ENCODE measurements at regions not wholly inside any gene's neighbourhood (a gene's known extent, or its start where the extent isn't known, plus 50 kb on each side); places are given as distances from the start of the nearest gene placed in this dataset.
A peak's percentile ranks its signal among the peaks of the same experiment; 100 is the strongest.

- ChIA-PET POLR2A (interaction anchor here (0.8 kb wide), 1 partner anchor 259 kb away, joined by 3 read pairs; no protein-coding TSS in a partner anchor), CTCF (interaction anchor here (1.3 to 1.5 kb wide), 4 partner anchors 8 to 326 kb away, joined by 5 to 11 read pairs (median 7); no protein-coding TSS in a partner anchor)
- Mint-ChIP-seq H3K36me3 (ENCODE audit: low read depth) (peaks cover 19% of the 10 kb centered on the region), H3K27ac (peak overlapping the region; percentile 95), H3K27me3 (ENCODE audit: low read depth) (no peaks in the 10 kb centered on the region), H3K9me3 (ENCODE audit: insufficient read depth) (peaks cover 12% of the 10 kb centered on the region), H3K4me1 (ENCODE audit: low read depth) (peaks cover 54% of the 10 kb centered on the region), H3K4me3 (no peak overlapping the region)
- no peak for DNase-seq
- ATAC-seq = no peak
Observed at GRCh38 chr5:87074072-87074471, 193.6 kb upstream of the RASA1 start.

- Mint-ChIP-seq H3K36me3 (ENCODE audit: low read depth) (peaks cover 23% of the 10 kb centered on the region), H3K27ac (peak overlapping the region; percentile 95), H3K9me3 (ENCODE audit: insufficient read depth) (peaks cover 12% of the 10 kb centered on the region), H3K4me1 (ENCODE audit: low read depth) (peaks cover 55% of the 10 kb centered on the region), H3K4me3 (peak overlapping the region; percentile 41), H3K27me3 (ENCODE audit: low read depth) (no peaks in the 10 kb centered on the region)
- CTCF ChIA-PET = interaction anchor here (0.9 to 1.5 kb wide), 9 partner anchors 9 to 325 kb away, joined by 3 to 11 read pairs (median 5); no protein-coding TSS in a partner anchor
- DNase-seq = peak; percentile 79
- peak; percentile 95 for ATAC-seq
- POLR2A ChIA-PET = interaction anchor here (0.7 to 1.4 kb wide), 6 partner anchors 11 to 258 kb away, joined by 3 to 5 read pairs (median 3); no protein-coding TSS in a partner anchor
Observed at GRCh38 chr5:87074934-87075541, 192.6 kb upstream of the RASA1 start.

GRCh38 chr5:87076411-87076810 is 191.3 kb upstream of the RASA1 start:
- Mint-ChIP-seq H3K4me3 (no peak overlapping the region), H3K4me1 (ENCODE audit: low read depth) (peaks cover 64% of the 10 kb centered on the region), H3K27me3 (ENCODE audit: low read depth) (no peaks in the 10 kb centered on the region), H3K27ac (no peak overlapping the region), H3K36me3 (ENCODE audit: low read depth) (peaks cover 23% of the 10 kb centered on the region), H3K9me3 (ENCODE audit: insufficient read depth) (peaks cover 12% of the 10 kb centered on the region)
- no peak for ATAC-seq
- no peak for DNase-seq
- ChIA-PET CTCF (no interaction called here), POLR2A (no interaction called here)

GRCh38 chr5:87076931-87077330 is 190.8 kb upstream of the RASA1 start:
- Mint-ChIP-seq H3K27ac (no peak overlapping the region), H3K36me3 (ENCODE audit: low read depth) (peaks cover 23% of the 10 kb centered on the region), H3K4me3 (no peak overlapping the region), H3K9me3 (ENCODE audit: insufficient read depth) (peaks cover 12% of the 10 kb centered on the region), H3K4me1 (ENCODE audit: low read depth) (peaks cover 69% of the 10 kb centered on the region), H3K27me3 (ENCODE audit: low read depth) (no peaks in the 10 kb centered on the region)
- DNase-seq (no peak), ATAC-seq (no peak)
- ChIA-PET POLR2A (no interaction called here), CTCF (no interaction called here)

GRCh38 chr5:87079219-87079618 is 188.5 kb upstream of the RASA1 start:
- H3K4me3 Mint-ChIP-seq = no peak overlapping the region
- no peak for ATAC-seq
- H3K27ac Mint-ChIP-seq = peak overlapping the region; percentile 7
- POLR2A ChIA-PET = interaction anchor here (0.6 kb wide), 1 partner anchor 26 kb away, joined by 4 read pairs; no protein-coding TSS in a partner anchor
- no peaks in the 10 kb centered on the region for H3K27me3 Mint-ChIP-seq (ENCODE audit: low read depth)
- no peak for DNase-seq
- peaks cover 28% of the 10 kb centered on the region for H3K36me3 Mint-ChIP-seq (ENCODE audit: low read depth)
- H3K4me1 Mint-ChIP-seq (ENCODE audit: low read depth) = peaks cover 72% of the 10 kb centered on the region
- peaks cover 19% of the 10 kb centered on the region for H3K9me3 Mint-ChIP-seq (ENCODE audit: insufficient read depth)
- CTCF ChIA-PET = interaction anchor here (1.0 kb wide), 1 partner anchor 16 kb away, joined by 3 read pairs; no protein-coding TSS in a partner anchor

GRCh38 chr5:87081016-87081415 is 186.7 kb upstream of the RASA1 start:
- H3K36me3 Mint-ChIP-seq (ENCODE audit: low read depth) = peaks cover 33% of the 10 kb centered on the region
- CTCF ChIA-PET = interaction anchor here (0.9 to 1.0 kb wide), 2 partner anchors 9 to 36 kb away, joined by 3 to 4 read pairs; no protein-coding TSS in a partner anchor
- peaks cover 56% of the 10 kb centered on the region for H3K4me1 Mint-ChIP-seq (ENCODE audit: low read depth)
- POLR2A ChIA-PET = interaction anchor here (0.6 kb wide), 1 partner anchor 102 kb away, joined by 3 read pairs; no protein-coding TSS in a partner anchor
- H3K27ac Mint-ChIP-seq = peak overlapping the region; percentile 92
- peak overlapping the region; percentile 59 for H3K4me3 Mint-ChIP-seq
- no peak for DNase-seq
- no peaks in the 10 kb centered on the region for H3K27me3 Mint-ChIP-seq (ENCODE audit: low read depth)
- peaks cover 17% of the 10 kb centered on the region for H3K9me3 Mint-ChIP-seq (ENCODE audit: insufficient read depth)
- no peak for ATAC-seq

GRCh38 chr5:87081511-87082372 is 185.9 kb upstream of the RASA1 start:
- H3K36me3 Mint-ChIP-seq (ENCODE audit: low read depth) = peaks cover 37% of the 10 kb centered on the region
- ATAC-seq (peak; percentile 83), DNase-seq (peak; percentile 80)
- peaks cover 51% of the 10 kb centered on the region for H3K4me1 Mint-ChIP-seq (ENCODE audit: low read depth)
- POLR2A ChIA-PET = interaction anchor here (0.6 kb wide), 1 partner anchor 101 kb away, joined by 3 read pairs; no protein-coding TSS in a partner anchor
- CTCF ChIA-PET = interaction anchor here (0.6 to 1.0 kb wide), 3 partner anchors 10 to 41 kb away, joined by 3 to 4 read pairs (median 3); no protein-coding TSS in a partner anchor
- peak overlapping the region; percentile 59 for H3K4me3 Mint-ChIP-seq
- peaks cover 17% of the 10 kb centered on the region for H3K9me3 Mint-ChIP-seq (ENCODE audit: insufficient read depth)
- H3K27me3 Mint-ChIP-seq (ENCODE audit: low read depth) = no peaks in the 10 kb centered on the region
- H3K27ac Mint-ChIP-seq = peak overlapping the region; percentile 92

- ATAC-seq = no peak
- DNase-seq = no peak
- peaks cover 12% of the 10 kb centered on the region for H3K4me1 Mint-ChIP-seq (ENCODE audit: low read depth)
- peaks cover 5% of the 10 kb centered on the region for H3K36me3 Mint-ChIP-seq (ENCODE audit: low read depth)
- H3K9me3 Mint-ChIP-seq (ENCODE audit: insufficient read depth) = no peaks in the 10 kb centered on the region
- POLR2A ChIA-PET = no interaction called here
- H3K27me3 Mint-ChIP-seq (ENCODE audit: low read depth) = no peaks in the 10 kb centered on the region
- H3K27ac Mint-ChIP-seq = no peak overlapping the region
- CTCF ChIA-PET = no interaction called here
- H3K4me3 Mint-ChIP-seq = peak overlapping the region; percentile 26
Observed at GRCh38 chr5:87094347-87094746, 173.3 kb upstream of the RASA1 start.

- Mint-ChIP-seq H3K9me3 (ENCODE audit: insufficient read depth) (no peaks in the 10 kb centered on the region), H3K4me3 (no peak overlapping the region), H3K27ac (no peak overlapping the region), H3K36me3 (ENCODE audit: low read depth) (peaks cover 2% of the 10 kb centered on the region), H3K27me3 (ENCODE audit: low read depth) (no peaks in the 10 kb centered on the region), H3K4me1 (ENCODE audit: low read depth) (peaks cover 12% of the 10 kb centered on the region)
- no peak for DNase-seq
- no peak for ATAC-seq
- ChIA-PET CTCF (interaction anchor here (0.5 kb wide), 1 partner anchor 61 kb away, joined by 3 read pairs; no protein-coding TSS in a partner anchor), POLR2A (no interaction called here)
Observed at GRCh38 chr5:87094833-87095232, 172.8 kb upstream of the RASA1 start.

GRCh38 chr5:87095787-87096186 is 171.9 kb upstream of the RASA1 start:
- ATAC-seq (no peak), DNase-seq (no peak)
- Mint-ChIP-seq H3K27ac (no peak overlapping the region), H3K36me3 (ENCODE audit: low read depth) (no peaks in the 10 kb centered on the region), H3K27me3 (ENCODE audit: low read depth) (no peaks in the 10 kb centered on the region), H3K4me3 (no peak overlapping the region), H3K4me1 (ENCODE audit: low read depth) (peaks cover 12% of the 10 kb centered on the region), H3K9me3 (ENCODE audit: insufficient read depth) (no peaks in the 10 kb centered on the region)
- ChIA-PET POLR2A (no interaction called here), CTCF (no interaction called here)

GRCh38 chr5:87097664-87098063 is 170.0 kb upstream of the RASA1 start:
- Mint-ChIP-seq H3K36me3 (ENCODE audit: low read depth) (no peaks in the 10 kb centered on the region), H3K27me3 (ENCODE audit: low read depth) (no peaks in the 10 kb centered on the region), H3K4me3 (no peak overlapping the region), H3K9me3 (ENCODE audit: insufficient read depth) (no peaks in the 10 kb centered on the region), H3K4me1 (ENCODE audit: low read depth) (peaks cover 20% of the 10 kb centered on the region), H3K27ac (no peak overlapping the region)
- ATAC-seq = no peak
- DNase-seq = no peak
- POLR2A ChIA-PET = no interaction called here
- CTCF ChIA-PET = no interaction called here

Data from activated CD8-positive, alpha-beta T cell treated with anti-CD3 and anti-CD28 coated beads, Interleukin-2, amount 10 ng/mL, durations not matched to agents 7 days and 5 days (primary cell).